Gastrocnemius medialis (tissue), 4 donors: ENCODE measurements at regions not wholly inside any gene's neighbourhood (a gene's known extent, or its start where the extent isn't known, plus 50 kb on each side); places are given as distances from the start of the nearest gene placed in this dataset.
"Not testable (repeated sequence)": the region's sequence is repeated elsewhere in the genome, so short reads cannot be mapped to it uniquely, and the experiment has no call there.

Source experiments
- ATAC-seq, 2 donors: fragments of 150-250 bp; one replicate each; pipeline ENCODE4 v1.9.1; 2016
- DNase-seq, 2 donors: peaks; one replicate each; pipeline ENCODE4 v3.0.0-alpha.2; 2019
- H3K27ac ChIP-seq, 4 donors: fragments of 200-600 bp; sonication (generic); 1 replicate in 1 of 4; 2 replicates in 3 of 4; pipeline ENCODE4 v1.5.1; 2016 to 2018; ENCODE audit warnings: mild to moderate bottlenecking in 2 of 4, moderate library complexity in 1 of 4
- H3K27me3 ChIP-seq, 3 donors: fragments of 200-600 bp; sonication (generic) in 2 of 3; 1 replicate in 1 of 3; 2 replicates in 2 of 3; pipeline versions ENCODE4 v1.5.1 to v1.6.0; 2016 to 2019; ENCODE audit warnings: mild to moderate bottlenecking in 1 of 3, moderate library complexity in 1 of 3
- H3K36me3 ChIP-seq, 2 donors: fragments of 200-600 bp; sonication (generic) in 1 of 2; one replicate each; pipeline ENCODE4 v1.5.1; 2017 to 2018
- H3K4me1 ChIP-seq, 2 donors: fragments of 200-600 bp; sonication (generic) in 1 of 2; one replicate each; pipeline ENCODE4 v1.5.1; 2016 to 2017; ENCODE audit warnings: mild to moderate bottlenecking in 2 of 2
- H3K4me3 ChIP-seq, 4 donors: fragments of 200-600 bp; sonication (generic) in 3 of 4; 1 replicate in 1 of 4; 2 replicates in 3 of 4; pipeline ENCODE4 v1.5.1; 2016 to 2019; ENCODE audit warnings: mild to moderate bottlenecking in 2 of 4
- H3K9me3 ChIP-seq, 3 donors: fragments of 200-600 bp; sonication (generic) in 2 of 3; 1 replicate in 1 of 3; 2 replicates in 2 of 3; pipeline ENCODE4 v1.5.1; 2016 to 2019
- POLR2A ChIP-seq, 2 donors: fragments of 450-650 bp; IDR thresholded peaks; one replicate each; pipeline ENCODE4 v1.6.1; 2017; ENCODE audit warnings: antibody characterized with exemption in 2 of 2, mild to moderate bottlenecking in 2 of 2, moderate library complexity in 2 of 2
- in situ Hi-C, 4 donors: fragments of 200-750 bp; cut with MboI; loops; one replicate each; pipeline versions ENCODE4 v1.15.0 to v1.8.0; 2017; ENCODE audit warnings: low sequenced_read_pairs in 4 of 4
- intact Hi-C: fragments of 100-400 bp; cut with DNase I; formaldehyde crosslinking; loops from one replicate; pipeline ENCODE4 v1.15.1; 2023; ENCODE audit warnings: low total_unique reads
- TF ChIP-seq, protein P1 (sequence below), 5 experiments: fragments of 450-650 bp in 3 of 5; fragments of 200-600 bp in 2 of 5; sonication (generic) in 2 of 5; IDR thresholded peaks in 4 of 5; conservative IDR thresholded peaks in 1 of 5; 1 replicate in 4 of 5; 2 replicates in 1 of 5; pipeline ENCODE4 v1.5.1; 2016 to 2019; ENCODE audit warnings: antibody characterized with exemption in 5 of 5, mild to moderate bottlenecking in 3 of 5, moderate library complexity in 3 of 5

DNA sequence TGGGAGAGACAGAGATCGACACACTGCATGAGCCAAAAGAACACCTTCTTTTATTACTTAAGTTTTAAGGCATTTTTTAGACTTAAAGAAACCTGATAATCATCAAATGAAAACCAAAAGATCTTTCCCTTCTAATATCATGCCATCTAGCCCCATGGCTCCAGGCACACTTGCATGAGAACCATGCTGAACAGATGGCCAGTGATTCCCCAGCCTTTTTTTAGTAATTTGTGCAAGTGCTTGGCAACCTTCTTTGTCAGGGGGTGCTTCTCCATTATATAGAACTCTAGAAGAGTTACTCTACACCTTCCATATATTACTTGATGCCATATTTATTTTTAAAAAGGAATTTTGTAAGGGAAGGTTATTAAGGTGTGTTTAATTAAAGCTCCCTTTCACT is 182.2 kb upstream of the TEX13C start:
- DNase-seq (no peak), ATAC-seq (no peak)
- Histone ChIP-seq H3K9me3 (no peaks in the 10 kb centered on the region), H3K4me1 (no peaks in the 10 kb centered on the region), H3K4me3 (no peak overlapping the region), H3K27ac (no peak overlapping the region), H3K27me3 (no peaks in the 10 kb centered on the region), H3K36me3 (no peaks in the 10 kb centered on the region)
- TF ChIP-seq, protein P1, sequence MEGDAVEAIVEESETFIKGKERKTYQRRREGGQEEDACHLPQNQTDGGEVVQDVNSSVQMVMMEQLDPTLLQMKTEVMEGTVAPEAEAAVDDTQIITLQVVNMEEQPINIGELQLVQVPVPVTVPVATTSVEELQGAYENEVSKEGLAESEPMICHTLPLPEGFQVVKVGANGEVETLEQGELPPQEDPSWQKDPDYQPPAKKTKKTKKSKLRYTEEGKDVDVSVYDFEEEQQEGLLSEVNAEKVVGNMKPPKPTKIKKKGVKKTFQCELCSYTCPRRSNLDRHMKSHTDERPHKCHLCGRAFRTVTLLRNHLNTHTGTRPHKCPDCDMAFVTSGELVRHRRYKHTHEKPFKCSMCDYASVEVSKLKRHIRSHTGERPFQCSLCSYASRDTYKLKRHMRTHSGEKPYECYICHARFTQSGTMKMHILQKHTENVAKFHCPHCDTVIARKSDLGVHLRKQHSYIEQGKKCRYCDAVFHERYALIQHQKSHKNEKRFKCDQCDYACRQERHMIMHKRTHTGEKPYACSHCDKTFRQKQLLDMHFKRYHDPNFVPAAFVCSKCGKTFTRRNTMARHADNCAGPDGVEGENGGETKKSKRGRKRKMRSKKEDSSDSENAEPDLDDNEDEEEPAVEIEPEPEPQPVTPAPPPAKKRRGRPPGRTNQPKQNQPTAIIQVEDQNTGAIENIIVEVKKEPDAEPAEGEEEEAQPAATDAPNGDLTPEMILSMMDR (IDR thresholded peaks at IDR 0.05 in 4 of 5, conservative IDR thresholded peaks at IDR 0.05 in 1 of 5): no peak
- no peak for TF ChIP-seq POLR2A (IDR thresholded peaks at IDR 0.05)
- in situ Hi-C loops (no loop called here), intact Hi-C loops (no loop called here)

DNA sequence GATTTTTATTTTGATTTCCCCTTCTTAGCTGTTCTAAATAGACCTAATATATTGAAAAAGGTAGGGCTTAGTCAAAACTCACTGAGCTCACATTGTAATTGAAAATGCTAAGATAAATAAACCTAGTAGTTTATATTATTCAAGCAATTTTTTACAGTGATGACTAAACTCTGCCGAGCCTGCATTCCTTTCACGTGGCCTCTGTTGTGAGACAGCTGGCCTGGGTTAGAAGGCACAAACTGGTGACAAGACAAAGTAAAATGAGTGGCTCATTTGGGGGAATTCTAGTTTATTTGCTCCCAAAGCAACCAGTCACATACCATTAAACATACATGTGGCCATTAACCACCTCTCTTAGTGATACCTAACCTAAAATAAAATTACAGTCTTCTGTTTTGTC is 169.4 kb upstream of the TEX13C start:
- H3K27me3 ChIP-seq: no peaks in the 10 kb centered on the region
- TF ChIP-seq POLR2A (IDR thresholded peaks at IDR 0.05): no peak
- TF ChIP-seq, protein P1 (IDR thresholded peaks at IDR 0.05 in 4 of 5, conservative IDR thresholded peaks at IDR 0.05 in 1 of 5): no peak
- H3K4me1 ChIP-seq: no peaks in the 10 kb centered on the region
- H3K36me3 ChIP-seq: no peaks in the 10 kb centered on the region
- H3K27ac ChIP-seq: no peak overlapping the region
- no peaks in the 10 kb centered on the region for H3K9me3 ChIP-seq
- no peak overlapping the region for H3K4me3 ChIP-seq
- intact Hi-C loops: no loop called here
- no peak for DNase-seq
- no peak for ATAC-seq
- in situ Hi-C loops: no loop called here

DNA sequence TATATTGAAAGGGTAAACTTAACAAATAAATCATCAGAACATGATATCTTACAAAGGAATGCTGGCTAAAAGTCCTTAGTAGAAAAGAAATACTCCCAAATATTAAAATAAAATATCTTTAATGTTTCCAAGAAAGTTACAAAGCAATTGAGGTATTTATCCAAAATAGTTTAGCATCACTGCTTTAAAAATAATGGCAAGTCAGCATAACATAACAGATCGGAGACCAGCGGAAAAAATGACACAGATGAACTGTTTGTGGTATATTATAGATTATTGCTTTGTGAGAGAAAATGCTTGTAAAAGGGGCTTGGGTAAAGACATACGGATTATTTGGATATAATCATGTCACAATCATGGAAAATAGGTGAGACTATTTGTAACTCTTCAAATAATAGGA is 168.5 kb upstream of the TEX13C start:
- H3K4me1 ChIP-seq: no peaks in the 10 kb centered on the region
- no peak overlapping the region for H3K27ac ChIP-seq
- intact Hi-C loops: no loop called here
- in situ Hi-C loops: no loop called here
- no peaks in the 10 kb centered on the region for H3K36me3 ChIP-seq
- H3K27me3 ChIP-seq: no peaks in the 10 kb centered on the region
- H3K9me3 ChIP-seq: no peaks in the 10 kb centered on the region
- no peak for DNase-seq
- no peak overlapping the region for H3K4me3 ChIP-seq
- no peak for ATAC-seq
- TF ChIP-seq POLR2A (IDR thresholded peaks at IDR 0.05): no peak

DNA sequence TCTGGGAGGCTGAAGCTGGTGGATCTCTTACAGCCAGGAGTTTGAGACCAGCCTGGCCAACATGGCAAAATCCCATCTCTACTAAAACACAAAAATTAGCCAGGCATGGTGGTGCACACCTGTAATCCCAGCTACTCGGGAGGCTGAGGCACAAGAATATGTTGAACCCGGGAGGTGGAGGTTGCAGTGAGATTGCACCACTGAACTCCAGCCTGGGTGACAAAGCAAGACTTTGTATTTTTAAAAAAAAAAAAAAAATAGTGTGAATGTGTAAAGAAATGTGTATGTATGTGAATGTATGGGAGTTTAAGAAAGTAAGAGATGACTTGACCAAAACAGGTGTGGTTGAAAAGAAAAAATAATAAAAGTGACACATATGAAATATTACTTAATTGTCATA is 167.7 kb upstream of the TEX13C start:
- no peak for TF ChIP-seq POLR2A (IDR thresholded peaks at IDR 0.05)
- TF ChIP-seq, protein P1 (IDR thresholded peaks at IDR 0.05 in 4 of 5, conservative IDR thresholded peaks at IDR 0.05 in 1 of 5): no peak
- no peak for ATAC-seq
- no peaks in the 10 kb centered on the region for H3K27me3 ChIP-seq
- H3K9me3 ChIP-seq: no peaks in the 10 kb centered on the region
- intact Hi-C loops: no loop called here
- H3K4me3 ChIP-seq: no peak overlapping the region
- DNase-seq: no peak
- H3K4me1 ChIP-seq: no peaks in the 10 kb centered on the region
- H3K27ac ChIP-seq: no peak overlapping the region
- in situ Hi-C loops: no loop called here
- no peaks in the 10 kb centered on the region for H3K36me3 ChIP-seq

DNA sequence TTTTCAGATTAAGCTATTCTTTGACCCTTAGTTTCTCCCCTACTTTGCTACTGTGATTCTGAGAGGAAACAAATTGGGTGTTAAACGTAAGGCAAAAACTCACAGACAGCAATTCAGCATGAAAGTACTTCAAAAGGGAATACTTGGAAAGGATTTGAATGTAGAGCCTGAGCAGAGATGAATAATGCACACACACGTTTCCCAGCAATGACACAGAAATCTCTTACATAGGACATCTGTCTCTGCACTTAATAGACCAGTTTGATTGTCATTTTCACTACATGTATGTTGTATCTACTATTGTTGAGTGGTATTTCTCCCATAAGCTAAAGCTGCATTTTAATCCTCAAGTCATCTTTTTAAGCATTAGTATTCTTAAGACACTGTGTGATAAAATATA is 166.1 kb upstream of the TEX13C start:
- Histone ChIP-seq H3K4me1 (no peaks in the 10 kb centered on the region), H3K27ac (no peak overlapping the region), H3K4me3 (no peak overlapping the region), H3K27me3 (no peaks in the 10 kb centered on the region), H3K36me3 (no peaks in the 10 kb centered on the region), H3K9me3 (no peaks in the 10 kb centered on the region)
- in situ Hi-C loops: no loop called here
- DNase-seq (no peak), ATAC-seq (no peak)
- TF ChIP-seq POLR2A (IDR thresholded peaks at IDR 0.05): no peak
- TF ChIP-seq, protein P1 (IDR thresholded peaks at IDR 0.05 in 4 of 5, conservative IDR thresholded peaks at IDR 0.05 in 1 of 5): no peak
- intact Hi-C loops: no loop called here

DNA sequence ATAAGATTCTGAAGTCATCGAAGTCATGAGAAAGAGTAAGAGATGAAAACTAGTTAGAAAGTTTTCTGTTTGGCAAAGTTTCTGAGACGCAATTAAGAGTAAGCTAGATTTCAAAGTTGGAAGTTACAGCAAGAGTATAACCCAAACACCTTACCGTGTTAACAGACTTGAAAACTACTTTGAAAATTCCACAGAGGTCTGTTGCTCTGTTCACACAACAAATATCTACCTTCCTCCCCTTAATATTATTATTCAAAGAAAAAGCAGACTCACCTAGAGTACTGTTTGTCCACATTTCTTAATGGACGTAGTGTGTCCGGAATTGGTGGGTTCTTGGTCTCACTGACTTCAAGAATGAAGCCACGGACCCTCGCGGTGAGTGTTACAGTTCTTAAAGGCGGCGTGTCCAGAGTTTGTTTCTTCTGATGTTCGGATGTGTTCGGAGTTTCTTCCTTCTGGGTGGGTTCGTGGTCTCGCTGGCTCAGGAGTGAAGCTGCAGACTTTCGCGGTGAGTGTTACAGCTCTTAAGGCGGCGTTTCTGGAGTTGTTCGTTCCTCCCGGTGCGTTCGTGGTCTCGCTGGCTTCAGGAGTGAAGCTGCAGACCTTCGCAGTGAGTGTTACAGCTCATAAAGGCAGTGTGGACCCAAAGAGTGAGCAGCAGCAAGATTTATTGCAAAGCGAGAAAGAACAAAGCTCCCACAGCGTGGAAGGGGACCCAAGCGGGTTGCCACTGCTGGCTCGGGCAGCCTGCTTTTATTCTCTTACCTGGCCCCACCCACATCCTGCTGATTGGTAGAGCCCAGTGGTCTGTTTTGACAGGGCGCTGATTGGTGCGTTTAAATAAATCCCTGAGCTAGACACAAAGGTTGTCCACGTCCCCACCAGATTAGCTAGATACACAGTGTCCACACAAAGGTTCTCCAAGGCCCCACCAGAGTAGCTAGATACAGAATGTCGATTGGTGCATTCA is 165.1 kb upstream of the TEX13C start:
- H3K27me3 ChIP-seq, H3K4me3 ChIP-seq, intact Hi-C loops, H3K36me3 ChIP-seq, H3K27ac ChIP-seq, in situ Hi-C loops, H3K9me3 ChIP-seq, H3K4me1 ChIP-seq, ATAC-seq, DNase-seq: not testable (repeated sequence)

DNA sequence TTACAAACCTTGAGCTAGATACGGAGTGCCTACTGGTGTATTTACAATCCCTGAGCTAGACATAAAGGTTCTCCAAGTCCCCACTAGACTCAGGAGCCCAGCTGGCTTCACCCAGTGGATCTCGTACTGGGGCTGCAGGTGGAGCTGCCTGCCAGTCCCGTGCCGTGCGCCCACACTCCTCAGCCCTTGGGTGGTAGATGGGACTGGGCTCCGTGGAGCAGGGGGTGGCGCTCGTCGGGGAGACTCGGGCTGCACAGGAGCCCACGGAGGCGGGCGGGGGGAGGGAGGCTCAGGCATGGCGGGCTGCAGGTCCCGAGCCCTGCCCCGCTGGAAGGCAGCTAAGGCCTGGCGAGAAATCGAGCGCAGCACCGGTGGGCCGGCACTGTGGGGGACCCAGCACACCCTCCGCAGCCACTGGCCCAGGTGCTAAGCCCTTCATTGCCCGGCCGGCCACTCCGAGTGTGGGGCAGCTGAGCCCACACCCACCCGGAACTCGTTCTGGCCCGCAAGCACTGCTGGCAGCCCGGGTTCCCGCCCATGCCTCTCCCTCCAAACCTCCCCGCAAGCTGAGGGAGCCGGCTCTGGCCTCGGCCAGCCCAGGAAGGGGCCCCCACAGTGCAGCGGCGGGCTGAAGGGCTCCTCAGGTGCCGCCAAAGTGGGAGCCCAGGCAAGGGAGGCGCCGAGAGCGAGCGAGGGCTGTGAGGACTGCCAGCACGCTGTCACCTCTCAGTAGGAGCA is 164.2 kb upstream of the TEX13C start:
- DNase-seq: not testable (repeated sequence)

More for the DNA sequence above, 164.2 kb upstream of the TEX13C start:
- H3K27me3 ChIP-seq, ATAC-seq, H3K36me3 ChIP-seq, H3K4me1 ChIP-seq, intact Hi-C loops, H3K9me3 ChIP-seq, H3K4me3 ChIP-seq, in situ Hi-C loops, H3K27ac ChIP-seq: not testable (repeated sequence)
